Neuron (in vitro differentiated cells): ENCODE measurements at regions not wholly inside any gene's neighbourhood (a gene's known extent, or its start where the extent isn't known, plus 50 kb on each side); places are given as distances from the start of the nearest gene placed in this dataset.

ENCODE experiments used
- H2AFZ ChIP-seq: one replicate; pipeline ENCODE4 v1.6.1; 2013; ENCODE audit warnings: low read depth, mild to moderate bottlenecking, inconsistent platforms, low read length, moderate library complexity
- H3K27me3 ChIP-seq: one replicate; pipeline ENCODE4 v1.6.1; 2013; ENCODE audit warnings: low read length; ENCODE audit not compliant: insufficient read depth
- H3K36me3 ChIP-seq: one replicate; pipeline ENCODE4 v1.6.1; 2013; ENCODE audit warnings: low read length; ENCODE audit not compliant: insufficient read depth
- H3K4me1 ChIP-seq: one replicate; pipeline ENCODE4 v1.6.1; 2013; ENCODE audit warnings: low read length; ENCODE audit not compliant: insufficient read depth
- H3K4me3 ChIP-seq: 2 replicates; pipeline ENCODE4 v1.5.1; 2013; ENCODE audit warnings: mild to moderate bottlenecking, low read length, moderate library complexity
- H3K9me3 ChIP-seq: one replicate; pipeline ENCODE4 v1.6.1; 2013; ENCODE audit warnings: low read length

- no peak overlapping the region for H2AFZ ChIP-seq
- H3K27me3 ChIP-seq = no peaks in the 10 kb centered on the region
- peaks cover 34% of the 10 kb centered on the region for H3K4me1 ChIP-seq
- no peaks in the 10 kb centered on the region for H3K36me3 ChIP-seq
- no peak overlapping the region for H3K4me3 ChIP-seq
- H3K9me3 ChIP-seq = no peaks in the 10 kb centered on the region
Observed at GRCh38 chr3:124200407-124200806, 208.5 kb upstream of the ROPN1 start.

GRCh38 chr3:124201226-124201625 lies 209.3 kb upstream of the ROPN1 start:
- H2AFZ ChIP-seq = no peak overlapping the region
- H3K36me3 ChIP-seq = no peaks in the 10 kb centered on the region
- H3K9me3 ChIP-seq = no peaks in the 10 kb centered on the region
- H3K4me3 ChIP-seq = no peak overlapping the region
- H3K27me3 ChIP-seq = no peaks in the 10 kb centered on the region
- peaks cover 34% of the 10 kb centered on the region for H3K4me1 ChIP-seq

GRCh38 chr3:124201786-124202185 lies 209.9 kb upstream of the ROPN1 start:
- Histone ChIP-seq H2AFZ (no peak overlapping the region), H3K9me3 (no peaks in the 10 kb centered on the region), H3K4me1 (peaks cover 34% of the 10 kb centered on the region), H3K4me3 (no peak overlapping the region), H3K36me3 (no peaks in the 10 kb centered on the region), H3K27me3 (no peaks in the 10 kb centered on the region)

GRCh38 chr3:124202754-124203153 lies 210.8 kb upstream of the ROPN1 start:
- Histone ChIP-seq H3K36me3 (no peaks in the 10 kb centered on the region), H3K9me3 (no peaks in the 10 kb centered on the region), H3K4me3 (no peak overlapping the region), H3K4me1 (peaks cover 34% of the 10 kb centered on the region), H3K27me3 (no peaks in the 10 kb centered on the region), H2AFZ (no peak overlapping the region)

GRCh38 chr3:124203292-124203691 lies 211.4 kb upstream of the ROPN1 start:
- H3K9me3 ChIP-seq = no peaks in the 10 kb centered on the region
- H3K4me3 ChIP-seq = no peak overlapping the region
- H3K36me3 ChIP-seq = no peaks in the 10 kb centered on the region
- H2AFZ ChIP-seq = no peak overlapping the region
- peaks cover 32% of the 10 kb centered on the region for H3K4me1 ChIP-seq
- no peaks in the 10 kb centered on the region for H3K27me3 ChIP-seq

GRCh38 chr3:124206225-124207055 lies 214.5 kb upstream of the ROPN1 start:
- Histone ChIP-seq H3K36me3 (no peaks in the 10 kb centered on the region), H3K4me1 (peaks cover 9% of the 10 kb centered on the region), H2AFZ (no peak overlapping the region), H3K9me3 (no peaks in the 10 kb centered on the region), H3K4me3 (no peak overlapping the region), H3K27me3 (no peaks in the 10 kb centered on the region)

- Histone ChIP-seq H3K4me1 (peaks cover 7% of the 10 kb centered on the region), H3K36me3 (no peaks in the 10 kb centered on the region), H3K27me3 (no peaks in the 10 kb centered on the region), H2AFZ (no peak overlapping the region), H3K4me3 (no peak overlapping the region), H3K9me3 (no peaks in the 10 kb centered on the region)
Observed at GRCh38 chr3:124207077-124207476, 215.2 kb upstream of the ROPN1 start.

GRCh38 chr3:124207873-124208485 lies 216.1 kb upstream of the ROPN1 start:
- Histone ChIP-seq H3K27me3 (no peaks in the 10 kb centered on the region), H3K4me1 (peaks cover 4% of the 10 kb centered on the region), H3K36me3 (no peaks in the 10 kb centered on the region), H3K9me3 (no peaks in the 10 kb centered on the region), H3K4me3 (no peak overlapping the region), H2AFZ (no peak overlapping the region)

- H3K27me3 ChIP-seq = no peaks in the 10 kb centered on the region
- H2AFZ ChIP-seq = no peak overlapping the region
- H3K4me3 ChIP-seq = no peak overlapping the region
- no peaks in the 10 kb centered on the region for H3K4me1 ChIP-seq
- H3K9me3 ChIP-seq = no peaks in the 10 kb centered on the region
- no peaks in the 10 kb centered on the region for H3K36me3 ChIP-seq
Observed at GRCh38 chr3:124209426-124209825, 217.5 kb upstream of the ROPN1 start.

- Histone ChIP-seq H3K4me3 (no peak overlapping the region), H3K27me3 (no peaks in the 10 kb centered on the region), H3K9me3 (no peaks in the 10 kb centered on the region), H3K36me3 (no peaks in the 10 kb centered on the region), H2AFZ (no peak overlapping the region), H3K4me1 (no peaks in the 10 kb centered on the region)
Observed at GRCh38 chr3:124210899-124211298, 219.0 kb upstream of the ROPN1 start.

GRCh38 chr3:124213641-124214040 lies 221.7 kb upstream of the ROPN1 start:
- Histone ChIP-seq H2AFZ (no peak overlapping the region), H3K27me3 (no peaks in the 10 kb centered on the region), H3K36me3 (no peaks in the 10 kb centered on the region), H3K9me3 (no peaks in the 10 kb centered on the region), H3K4me3 (no peak overlapping the region), H3K4me1 (no peaks in the 10 kb centered on the region)

- no peak overlapping the region for H2AFZ ChIP-seq
- H3K4me3 ChIP-seq = no peak overlapping the region
- no peaks in the 10 kb centered on the region for H3K9me3 ChIP-seq
- H3K36me3 ChIP-seq = no peaks in the 10 kb centered on the region
- H3K27me3 ChIP-seq = no peaks in the 10 kb centered on the region
- no peaks in the 10 kb centered on the region for H3K4me1 ChIP-seq
Observed at GRCh38 chr3:124217542-124217941, 225.6 kb upstream of the ROPN1 start.

GRCh38 chr3:124221422-124221821 lies 229.5 kb upstream of the ROPN1 start:
- H3K27me3 ChIP-seq = no peaks in the 10 kb centered on the region
- no peaks in the 10 kb centered on the region for H3K4me1 ChIP-seq
- no peaks in the 10 kb centered on the region for H3K36me3 ChIP-seq
- no peak overlapping the region for H2AFZ ChIP-seq
- H3K9me3 ChIP-seq = no peaks in the 10 kb centered on the region
- H3K4me3 ChIP-seq = no peak overlapping the region
